ENCODE measurements at regions not wholly inside any gene's neighbourhood (a gene's known extent, or its start where the extent isn't known, plus 50 kb on each side); places are given as distances from the start of the nearest gene placed in this dataset.

GRCh38 chr1:217944550-217944949 is 313.4 kb downstream of the SPATA17 start:
- no peaks in the 10 kb centered on the region for H3K79me2 ChIP-seq (ENCODE audit: low read length)
- H3K36me3 ChIP-seq (replicated peaks; ENCODE audit: low read depth, low read length): no peaks in the 10 kb centered on the region
- H3K9ac ChIP-seq (ENCODE audit: low read length): no peak overlapping the region

GRCh38 chr1:217946511-217946910 is 315.4 kb downstream of the SPATA17 start:
- Histone ChIP-seq H3K4me3 (ENCODE audit: low read length) (no peak overlapping the region), H3K4me1 (ENCODE audit: low read length) (no peaks in the 10 kb centered on the region), H3K9me3 (ENCODE audit: insufficient read depth, low read length) (no peaks in the 10 kb centered on the region), H4K20me1 (ENCODE audit: insufficient read depth, low read length) (no peaks in the 10 kb centered on the region), H3K4me2 (ENCODE audit: low read length) (no peak overlapping the region), H2AFZ (ENCODE audit: low read depth, low read length) (no peak overlapping the region), H3K79me2 (ENCODE audit: low read length) (no peaks in the 10 kb centered on the region), H3K27me3 (ENCODE audit: low read depth, low read length) (0 out of 2 replicates have a peak, but pooled peaks cover 2% of the 10 kb centered on the region), H3K27ac (ENCODE audit: low read length) (no peak overlapping the region), H3K36me3 (replicated peaks; ENCODE audit: low read depth, low read length) (no peaks in the 10 kb centered on the region), H3K9ac (ENCODE audit: low read length) (no peak overlapping the region)
- TF ChIP-seq EZH2phosphoT487 (IDR thresholded peaks at IDR 0.05; ENCODE audit: low read depth) (no peak), CTCF (IDR thresholded peaks at IDR 0.05; ENCODE audit: low read depth, low read length) (no peak)

More at GRCh38 chr1:217944550-217944949, 313.4 kb downstream of the SPATA17 start:
- no peak overlapping the region for H3K4me2 ChIP-seq (ENCODE audit: low read length)
- TF ChIP-seq EZH2phosphoT487 (IDR thresholded peaks at IDR 0.05; ENCODE audit: low read depth) (no peak), CTCF (IDR thresholded peaks at IDR 0.05; ENCODE audit: low read depth, low read length) (no peak)
- 0 out of 2 replicates have a peak, but pooled peaks cover 6% of the 10 kb centered on the region for H3K27me3 ChIP-seq (ENCODE audit: low read depth, low read length)
- H3K4me1 ChIP-seq (ENCODE audit: low read length): no peaks in the 10 kb centered on the region
- H2AFZ ChIP-seq (ENCODE audit: low read depth, low read length): no peak overlapping the region
- H3K27ac ChIP-seq (ENCODE audit: low read length): no peak overlapping the region
- H3K4me3 ChIP-seq (ENCODE audit: low read length): no peak overlapping the region
- no peaks in the 10 kb centered on the region for H3K9me3 ChIP-seq (ENCODE audit: insufficient read depth, low read length)
- no peaks in the 10 kb centered on the region for H4K20me1 ChIP-seq (ENCODE audit: insufficient read depth, low read length)

- no peaks in the 10 kb centered on the region for H4K20me1 ChIP-seq (ENCODE audit: insufficient read depth, low read length)
- no peak overlapping the region for H3K4me2 ChIP-seq (ENCODE audit: low read length)
- H3K9ac ChIP-seq (ENCODE audit: low read length): no peak overlapping the region
- no peaks in the 10 kb centered on the region for H3K4me1 ChIP-seq (ENCODE audit: low read length)
- TF ChIP-seq CTCF (IDR thresholded peaks at IDR 0.05; ENCODE audit: low read depth, low read length) (no peak), EZH2phosphoT487 (IDR thresholded peaks at IDR 0.05; ENCODE audit: low read depth) (no peak)
- H3K9me3 ChIP-seq (ENCODE audit: insufficient read depth, low read length): no peaks in the 10 kb centered on the region
- H3K4me3 ChIP-seq (ENCODE audit: low read length): no peak overlapping the region
- H3K79me2 ChIP-seq (ENCODE audit: low read length): no peaks in the 10 kb centered on the region
- H3K27ac ChIP-seq (ENCODE audit: low read length): no peak overlapping the region
- no peak overlapping the region for H2AFZ ChIP-seq (ENCODE audit: low read depth, low read length)
- no peaks in the 10 kb centered on the region for H3K27me3 ChIP-seq (ENCODE audit: low read depth, low read length)
- H3K36me3 ChIP-seq (replicated peaks; ENCODE audit: low read depth, low read length): no peaks in the 10 kb centered on the region
Observed at GRCh38 chr1:217948741-217949140, 317.6 kb downstream of the SPATA17 start.

- H3K27me3 ChIP-seq (ENCODE audit: low read depth, low read length): no peaks in the 10 kb centered on the region
- no peaks in the 10 kb centered on the region for H3K79me2 ChIP-seq (ENCODE audit: low read length)
- no peaks in the 10 kb centered on the region for H3K4me1 ChIP-seq (ENCODE audit: low read length)
- H2AFZ ChIP-seq (ENCODE audit: low read depth, low read length): no peak overlapping the region
- H3K4me2 ChIP-seq (ENCODE audit: low read length): no peak overlapping the region
- no peaks in the 10 kb centered on the region for H4K20me1 ChIP-seq (ENCODE audit: insufficient read depth, low read length)
- TF ChIP-seq CTCF (IDR thresholded peaks at IDR 0.05; ENCODE audit: low read depth, low read length) (no peak), EZH2phosphoT487 (IDR thresholded peaks at IDR 0.05; ENCODE audit: low read depth) (no peak)
- no peak overlapping the region for H3K4me3 ChIP-seq (ENCODE audit: low read length)
- H3K27ac ChIP-seq (ENCODE audit: low read length): no peak overlapping the region
- H3K9ac ChIP-seq (ENCODE audit: low read length): no peak overlapping the region
- no peaks in the 10 kb centered on the region for H3K9me3 ChIP-seq (ENCODE audit: insufficient read depth, low read length)
- no peaks in the 10 kb centered on the region for H3K36me3 ChIP-seq (replicated peaks; ENCODE audit: low read depth, low read length)
Observed at GRCh38 chr1:217953330-217953729, 322.2 kb downstream of the SPATA17 start.
